ENCODE measurements at regions not wholly inside any gene's neighbourhood (a gene's known extent, or its start where the extent isn't known, plus 50 kb on each side); places are given as distances from the start of the nearest gene placed in this dataset.

DNA sequence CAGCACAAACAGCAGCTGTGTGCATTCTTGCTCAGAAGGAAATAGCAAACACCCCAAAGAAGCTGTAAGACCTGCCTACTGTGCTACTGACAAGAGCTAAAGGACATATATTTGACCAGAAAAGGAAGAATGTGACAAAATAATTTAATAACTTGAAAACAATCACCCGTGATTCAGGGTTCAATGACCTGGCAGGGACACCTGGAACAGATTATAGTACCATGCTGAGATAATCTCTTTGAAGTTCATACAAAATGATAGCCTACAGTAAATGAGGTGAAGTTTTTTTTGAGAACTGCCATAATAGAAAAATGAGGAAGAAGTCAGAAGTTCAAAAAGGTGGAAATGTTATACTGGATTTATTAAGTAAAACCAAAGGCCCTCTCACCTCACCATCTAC, 324.8 kb upstream of the GULP1 start:
- TF ChIP-seq, protein P1, sequence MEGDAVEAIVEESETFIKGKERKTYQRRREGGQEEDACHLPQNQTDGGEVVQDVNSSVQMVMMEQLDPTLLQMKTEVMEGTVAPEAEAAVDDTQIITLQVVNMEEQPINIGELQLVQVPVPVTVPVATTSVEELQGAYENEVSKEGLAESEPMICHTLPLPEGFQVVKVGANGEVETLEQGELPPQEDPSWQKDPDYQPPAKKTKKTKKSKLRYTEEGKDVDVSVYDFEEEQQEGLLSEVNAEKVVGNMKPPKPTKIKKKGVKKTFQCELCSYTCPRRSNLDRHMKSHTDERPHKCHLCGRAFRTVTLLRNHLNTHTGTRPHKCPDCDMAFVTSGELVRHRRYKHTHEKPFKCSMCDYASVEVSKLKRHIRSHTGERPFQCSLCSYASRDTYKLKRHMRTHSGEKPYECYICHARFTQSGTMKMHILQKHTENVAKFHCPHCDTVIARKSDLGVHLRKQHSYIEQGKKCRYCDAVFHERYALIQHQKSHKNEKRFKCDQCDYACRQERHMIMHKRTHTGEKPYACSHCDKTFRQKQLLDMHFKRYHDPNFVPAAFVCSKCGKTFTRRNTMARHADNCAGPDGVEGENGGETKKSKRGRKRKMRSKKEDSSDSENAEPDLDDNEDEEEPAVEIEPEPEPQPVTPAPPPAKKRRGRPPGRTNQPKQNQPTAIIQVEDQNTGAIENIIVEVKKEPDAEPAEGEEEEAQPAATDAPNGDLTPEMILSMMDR (conservative IDR thresholded peaks at IDR 0.05; ENCODE audit: low read depth, low read length), result no peak
- TF ChIP-seq EZH2 (IDR thresholded peaks at IDR 0.05; ENCODE audit: borderline replicate concordance, low read depth, low read length, poor library complexity, severe bottlenecking), result no peak

Measured in A673 (cell line).